Fibroblast of pulmonary artery (primary cell): ENCODE measurements at regions not wholly inside any gene's neighbourhood (a gene's known extent, or its start where the extent isn't known, plus 50 kb on each side); places are given as distances from the start of the nearest gene placed in this dataset.
A peak's percentile ranks its signal among the peaks of the same experiment; 100 is the strongest.

Experiments
- DNase-seq: peaks from one replicate; pipeline ENCODE4 v3.0.0-alpha.2; 2010; ENCODE audit warnings: low read depth
- H3K4me3 ChIP-seq: replicated peaks from 2 replicates; pipeline ENCODE4 v1.5.1; 2011; ENCODE audit warnings: low read depth, mild to moderate bottlenecking, control low read depth, low read length, moderate library complexity
- CTCF ChIP-seq: IDR thresholded peaks from 2 replicates; pipeline ENCODE4 v1.5.1; 2011; ENCODE audit warnings: mild to moderate bottlenecking, control low read depth, low read length, inconsistent platforms; ENCODE audit errors: missing control alignments

GRCh38 chr12:46497739-46498138 lies 125.2 kb upstream of the SLC38A2 start:
- TF ChIP-seq CTCF: no peak
- H3K4me3 ChIP-seq: no peak overlapping the region
- no peak for DNase-seq

GRCh38 chr12:46494424-46494823 lies 121.9 kb upstream of the SLC38A2 start:
- DNase-seq: peak; percentile 89

GRCh38 chr12:46493834-46494181 lies 121.2 kb upstream of the SLC38A2 start:
- no peak overlapping the region for H3K4me3 ChIP-seq
- no peak for TF ChIP-seq CTCF
- no peak for DNase-seq

More at GRCh38 chr12:46494424-46494823, 121.9 kb upstream of the SLC38A2 start:
- no peak for TF ChIP-seq CTCF
- no peak overlapping the region for H3K4me3 ChIP-seq

- no peak for DNase-seq
- no peak overlapping the region for H3K4me3 ChIP-seq
- no peak for TF ChIP-seq CTCF
Observed at GRCh38 chr12:46493150-46493833, 120.7 kb upstream of the SLC38A2 start.

- peak; percentile 94 for DNase-seq
- no peak overlapping the region for H3K4me3 ChIP-seq
- no peak for TF ChIP-seq CTCF
Observed at GRCh38 chr12:46492471-46493085, 120.0 kb upstream of the SLC38A2 start.

GRCh38 chr12:46491548-46491947 lies 119.0 kb upstream of the SLC38A2 start:
- DNase-seq: peak; percentile 86
- H3K4me3 ChIP-seq: no peak overlapping the region
- no peak for TF ChIP-seq CTCF

- no peak for TF ChIP-seq CTCF
- no peak overlapping the region for H3K4me3 ChIP-seq
- peak; percentile 76 for DNase-seq
Observed at GRCh38 chr12:46490635-46491034, 118.1 kb upstream of the SLC38A2 start.
